Activated naive CD4-positive, alpha-beta T cell treated with Interleukin-2 at 50 U/mL for 16 hours (primary cell): ENCODE measurements at regions not wholly inside any gene's neighbourhood (a gene's known extent, or its start where the extent isn't known, plus 50 kb on each side); places are given as distances from the start of the nearest gene placed in this dataset.
"Not testable (repeated sequence)": the region's sequence is repeated elsewhere in the genome, so short reads cannot be mapped to it uniquely, and the experiment has no call there.

Source experiments
- DNase-seq: peaks from one replicate; pipeline ENCODE4 v3.0.0-alpha.2; 2020

DNA sequence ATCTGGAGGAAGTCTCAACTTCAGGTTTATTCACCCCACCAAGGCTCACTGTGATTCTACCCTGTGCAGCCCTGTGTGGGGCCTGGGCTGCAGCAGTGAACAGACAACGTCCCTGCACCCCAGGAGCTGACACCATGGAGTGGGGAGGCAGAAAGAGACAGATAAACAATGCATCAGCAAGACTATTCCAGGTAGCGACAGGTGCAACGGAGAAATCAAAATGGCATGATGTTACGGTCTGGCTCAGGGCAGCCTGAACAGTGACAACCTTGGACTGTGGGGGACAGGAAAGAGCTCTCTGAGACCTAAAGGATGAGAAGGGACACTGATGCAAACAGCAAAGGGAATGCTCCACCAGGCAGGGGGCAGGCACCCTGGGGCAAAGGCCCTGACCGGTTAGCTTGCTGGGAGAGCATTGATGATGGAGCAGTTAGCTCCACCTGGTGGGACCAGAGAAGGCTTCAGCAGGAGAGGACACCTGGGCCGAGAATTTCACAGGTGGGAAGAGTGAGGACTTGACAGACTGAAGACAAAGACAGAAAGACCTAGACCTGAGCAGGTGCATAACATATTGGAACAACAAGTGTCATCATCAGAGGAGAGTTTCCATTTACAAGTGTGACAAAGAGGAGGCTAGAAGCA is 589.9 kb downstream of the MATN1 start:
- no peak for DNase-seq

DNA sequence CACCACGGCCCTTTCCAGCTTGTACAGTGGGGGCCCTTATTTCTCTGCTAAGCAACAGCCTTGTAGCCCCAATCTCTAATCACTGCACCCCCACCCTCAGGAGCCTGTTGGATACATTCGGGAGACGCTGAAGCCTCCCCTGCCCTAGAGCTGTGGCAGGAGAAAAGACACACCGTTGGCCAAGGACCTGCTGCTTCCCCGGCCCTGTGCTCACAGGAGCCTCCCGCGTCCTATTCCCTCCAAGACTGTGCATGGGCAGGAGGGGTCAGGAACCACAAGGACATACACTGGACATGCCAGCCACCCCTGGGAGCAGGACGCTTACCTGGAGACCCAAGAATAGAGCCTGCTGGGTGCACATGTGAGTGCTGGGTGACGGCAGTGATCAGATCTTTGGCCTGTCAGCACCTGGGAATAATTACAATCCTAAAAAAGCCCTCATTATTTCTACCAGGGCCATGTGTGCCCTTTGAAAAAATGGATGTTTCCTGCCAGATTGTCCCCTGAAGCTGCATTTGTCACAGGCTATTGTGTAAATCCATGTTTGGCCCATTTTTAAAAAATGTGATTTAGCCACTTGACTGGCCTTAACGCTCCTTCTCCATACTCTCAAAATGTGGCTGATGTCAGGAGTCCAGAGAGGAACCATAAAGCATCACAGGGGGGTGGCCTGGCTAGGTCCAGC is 590.6 kb downstream of the MATN1 start:
- no peak for DNase-seq

DNA sequence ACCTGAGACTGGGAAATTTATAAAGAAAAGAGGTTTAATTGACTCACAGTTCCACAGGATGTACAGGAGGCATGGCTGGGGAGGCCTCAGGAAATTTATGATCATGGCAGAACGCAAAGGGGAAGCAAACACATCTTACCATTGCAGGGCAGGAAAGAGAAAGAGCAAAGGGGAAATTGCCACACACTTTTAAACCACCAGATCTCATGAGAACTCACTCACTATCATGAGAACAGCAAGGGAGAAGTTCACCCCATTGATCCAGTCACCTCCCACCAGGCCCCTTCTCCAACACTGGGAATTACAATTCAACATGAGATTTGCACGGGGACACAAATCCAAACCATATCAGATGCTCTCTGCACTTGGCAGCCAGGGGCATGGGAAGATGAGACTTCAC is 592.8 kb downstream of the MATN1 start:
- not testable (repeated sequence) for DNase-seq

DNA sequence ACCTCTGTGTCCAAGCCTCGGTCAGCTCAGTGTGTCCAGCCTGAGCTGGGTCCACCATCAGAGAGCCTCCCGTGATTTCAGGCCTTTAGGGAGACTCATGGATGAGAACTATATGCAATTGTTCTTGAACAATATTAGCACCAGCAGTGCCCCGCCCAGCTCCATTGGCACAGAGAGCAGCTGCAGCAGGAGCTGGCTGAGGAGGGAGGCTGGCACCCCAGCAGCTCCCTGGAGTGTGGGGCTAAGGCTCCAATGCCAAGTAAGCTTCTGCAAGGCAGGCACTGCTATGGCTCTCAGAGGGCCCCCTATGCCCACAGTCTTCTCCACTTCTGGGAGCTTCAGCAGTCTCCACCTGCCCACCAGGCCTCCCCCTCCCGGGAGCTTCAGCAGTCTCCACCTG is 593.3 kb downstream of the MATN1 start:
- no peak for DNase-seq

DNA sequence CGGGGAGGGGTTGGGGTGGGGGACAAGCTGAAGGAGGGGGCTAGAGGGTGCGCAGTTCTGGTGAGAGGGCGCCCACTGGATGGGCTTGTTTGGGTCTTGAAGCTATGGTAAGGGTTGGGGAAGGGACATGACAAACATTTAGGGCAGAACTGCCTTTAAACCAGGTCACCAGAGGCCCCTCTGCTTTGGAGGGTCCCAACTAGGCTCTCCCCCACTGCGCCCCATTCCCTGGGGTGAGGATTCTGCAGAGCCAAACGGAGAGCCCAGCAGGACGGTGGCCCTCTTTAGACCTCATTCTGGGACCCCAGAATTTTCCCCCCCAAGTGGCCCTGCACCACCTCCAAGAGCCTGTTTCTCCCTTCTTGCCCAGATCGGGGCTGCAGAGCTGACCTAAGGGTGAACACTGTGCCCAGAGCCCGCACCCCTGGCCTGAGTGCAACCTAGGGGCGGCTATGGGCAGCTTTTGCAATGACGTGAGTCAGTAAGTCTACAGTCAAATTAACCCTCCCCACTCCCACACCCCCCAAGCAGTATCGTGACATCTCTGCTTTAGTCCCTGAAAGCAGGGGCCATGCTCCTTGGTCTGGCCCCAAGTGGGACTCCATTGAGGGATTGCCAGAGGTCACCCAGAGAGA is 593.8 kb downstream of the MATN1 start:
- no peak for DNase-seq

DNA sequence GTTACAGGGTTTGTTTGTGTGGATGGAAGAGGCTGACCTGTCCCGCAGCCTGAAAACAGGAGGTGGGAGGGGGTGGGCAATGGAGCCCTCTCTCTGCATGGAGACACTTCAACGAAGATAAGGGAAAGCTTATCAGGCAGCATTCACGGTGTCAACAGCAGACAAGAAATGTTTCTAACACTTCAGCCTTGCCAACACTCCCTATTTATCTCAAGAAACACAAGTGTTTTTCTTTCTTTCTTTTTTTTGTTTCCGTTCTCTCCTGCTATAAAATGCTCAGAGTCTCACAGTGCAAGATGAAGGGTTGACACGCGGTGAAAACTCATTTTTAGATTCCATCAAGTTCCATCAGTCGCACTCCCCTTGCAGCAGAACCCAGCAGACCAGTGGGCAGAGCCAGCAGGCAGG is 594.4 kb downstream of the MATN1 start:
- no peak for DNase-seq

DNA sequence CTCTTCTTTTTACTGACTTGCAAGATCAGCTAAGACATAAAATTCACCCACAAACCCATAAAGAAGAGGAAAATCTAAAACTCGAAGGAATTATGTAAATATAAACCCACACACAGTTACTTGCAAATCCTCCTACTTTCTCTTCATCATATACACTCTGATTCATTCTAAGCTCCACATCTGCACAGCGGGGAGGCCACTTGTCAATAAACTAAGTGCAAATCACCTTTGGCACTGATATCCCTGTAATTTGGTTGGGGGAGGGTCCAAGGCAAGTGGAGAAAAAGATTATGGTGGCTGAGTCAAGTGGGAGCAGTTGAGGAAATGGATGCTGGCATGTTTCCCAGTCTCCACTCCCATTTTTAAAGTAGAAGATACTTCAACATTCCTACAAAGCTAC is 596.5 kb downstream of the MATN1 start:
- DNase-seq, result no peak

DNA sequence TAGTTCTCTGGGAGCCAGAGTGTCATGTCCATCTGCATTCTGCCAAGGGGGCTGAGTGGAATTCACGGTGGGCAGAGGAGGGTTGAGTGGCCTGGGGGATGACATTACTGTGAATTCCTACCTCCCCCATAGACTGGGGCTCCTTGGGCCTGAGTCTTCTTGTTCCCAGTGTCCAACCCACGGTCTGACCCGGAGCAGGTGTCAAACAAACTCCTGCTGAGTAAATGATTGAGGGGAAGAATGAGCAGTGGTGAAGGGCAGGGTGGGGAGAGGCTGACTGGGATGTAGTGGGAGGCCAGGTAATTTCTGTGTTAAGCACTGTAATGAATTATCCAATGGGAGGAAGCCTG is 597.6 kb downstream of the MATN1 start:
- DNase-seq, result no peak

DNA sequence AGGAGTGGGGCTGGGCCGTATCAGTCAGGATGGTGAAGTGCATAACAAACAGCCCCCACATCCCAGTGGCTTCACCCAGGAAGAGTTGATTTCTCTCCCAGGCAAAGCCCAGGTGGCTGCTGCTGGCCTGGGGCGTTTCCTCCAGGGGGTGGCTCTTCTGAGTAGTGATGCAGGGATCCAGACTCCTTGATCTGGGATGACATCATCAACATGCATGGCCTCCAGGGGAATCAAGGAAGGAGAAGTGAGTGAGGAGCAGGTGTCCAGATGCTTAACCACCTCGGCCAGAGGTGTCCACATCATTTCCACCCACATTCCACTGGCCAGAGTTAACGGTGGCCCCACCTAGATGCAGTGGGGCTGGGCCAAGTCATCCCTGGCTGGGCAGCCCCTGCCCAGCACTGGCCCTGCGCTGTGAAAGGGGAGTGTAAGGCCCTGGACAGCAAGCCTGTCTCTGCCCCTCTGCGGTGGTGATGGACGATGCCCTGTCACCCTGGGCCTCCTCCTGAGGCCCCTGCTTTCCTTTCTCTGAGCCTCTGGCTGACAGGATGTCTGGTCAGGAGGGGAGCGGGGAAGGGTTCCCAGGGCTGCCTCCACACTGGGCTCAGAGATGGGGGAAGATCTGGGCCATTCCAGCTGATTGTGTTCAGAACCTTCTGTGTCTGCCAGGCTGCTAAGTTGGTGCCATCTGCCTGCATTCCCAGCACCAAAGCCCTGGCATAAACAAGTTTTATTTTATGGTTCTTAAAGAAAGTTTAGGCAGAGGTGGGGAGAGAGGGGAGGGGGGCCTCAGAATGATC is 598.2 kb downstream of the MATN1 start:
- no peak for DNase-seq

DNA sequence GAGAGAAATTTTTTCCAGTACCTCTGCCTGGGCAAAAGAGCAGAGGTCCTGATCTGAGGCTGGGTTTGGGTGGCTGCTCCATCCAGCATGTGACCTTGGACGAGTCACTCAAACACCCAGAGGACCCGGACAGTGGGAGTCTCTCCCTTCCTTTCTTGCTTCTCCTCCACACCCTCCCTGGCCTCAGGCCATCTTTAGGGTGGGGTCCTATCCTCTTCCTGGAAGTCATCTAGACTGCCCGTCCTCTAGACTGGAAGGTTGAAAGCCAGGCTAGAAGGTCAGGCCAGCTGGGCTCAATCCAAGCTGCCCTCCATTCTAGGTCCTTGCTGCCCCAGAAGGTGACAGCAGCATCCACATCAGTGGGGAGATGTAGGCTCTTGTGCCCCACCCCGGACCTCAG is 599.5 kb downstream of the MATN1 start:
- DNase-seq, result no peak

DNA sequence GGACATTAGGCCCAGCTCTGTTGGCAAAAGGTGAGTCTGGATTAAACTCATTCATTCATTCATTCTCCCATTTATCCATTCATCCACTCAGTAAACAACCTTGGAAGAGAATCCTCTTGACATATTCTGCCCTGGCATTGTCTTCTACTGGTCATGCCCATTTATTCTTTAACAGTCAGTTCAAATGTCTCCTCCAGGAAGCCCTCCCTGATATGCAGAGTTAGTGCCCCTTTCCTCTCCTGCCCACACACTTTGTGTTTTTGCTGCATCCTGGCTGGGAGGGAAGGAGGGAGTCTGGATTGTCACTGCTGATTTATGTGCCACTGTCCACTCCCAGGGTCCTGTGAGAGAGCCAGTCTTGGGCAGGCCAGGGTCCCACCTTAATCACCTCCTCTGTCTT is 600.3 kb downstream of the MATN1 start:
- DNase-seq, result no peak

DNA sequence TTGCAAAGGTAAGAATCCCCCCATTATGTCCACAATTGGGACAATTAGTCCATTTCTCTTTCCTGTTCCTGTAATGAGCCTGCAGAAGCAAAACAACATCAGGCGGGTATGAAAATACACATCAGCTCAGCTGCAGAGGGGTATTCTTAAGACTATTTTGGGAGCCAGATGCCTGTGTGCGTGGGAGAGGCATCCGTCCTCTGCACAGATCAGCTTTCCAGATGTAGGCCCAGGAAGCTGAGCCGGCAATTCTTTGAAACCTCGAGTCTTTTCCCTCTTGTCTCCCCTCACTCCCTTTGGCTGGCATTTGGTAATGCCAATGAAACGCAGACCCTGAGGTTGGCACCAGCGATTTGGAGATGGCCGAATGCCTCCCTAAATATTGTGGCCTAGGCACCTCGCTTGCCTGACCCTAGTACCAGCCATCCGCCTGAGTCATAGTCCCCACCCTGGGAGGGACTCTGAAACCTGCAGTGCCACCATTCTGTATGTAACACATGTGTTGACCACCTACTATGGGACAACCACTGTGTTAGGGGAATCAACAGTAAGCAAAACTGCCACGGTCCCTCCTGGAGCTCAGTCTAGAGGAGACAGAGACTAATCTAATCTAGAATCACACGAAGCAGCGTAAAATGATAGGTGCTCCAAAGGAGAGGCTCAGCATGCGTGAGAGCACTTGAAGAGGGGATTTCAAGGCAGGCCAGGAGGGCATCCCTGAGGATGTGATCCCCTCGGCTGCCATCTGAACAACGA is 603.0 kb downstream of the MATN1 start:
- DNase-seq, result no peak

DNA sequence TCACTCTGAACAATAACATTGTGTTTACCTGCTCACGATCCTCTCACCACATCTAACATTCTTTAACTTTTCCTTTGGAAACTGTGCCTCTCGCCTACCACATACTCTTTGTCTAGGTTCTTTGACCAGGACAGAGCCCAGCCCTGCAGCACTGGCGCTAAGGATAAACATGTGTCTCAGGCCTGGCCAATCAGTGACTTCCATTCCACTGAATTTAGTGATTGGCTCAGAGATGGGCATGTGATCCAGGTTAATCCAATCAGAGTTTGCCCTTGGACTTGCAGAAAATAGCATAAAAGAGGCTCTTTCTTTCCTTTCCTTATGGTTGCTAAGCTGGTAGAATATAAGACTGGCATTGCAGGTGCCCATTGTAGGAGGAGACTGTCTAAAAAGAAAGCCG is 605.7 kb downstream of the MATN1 start:
- no peak for DNase-seq

DNA sequence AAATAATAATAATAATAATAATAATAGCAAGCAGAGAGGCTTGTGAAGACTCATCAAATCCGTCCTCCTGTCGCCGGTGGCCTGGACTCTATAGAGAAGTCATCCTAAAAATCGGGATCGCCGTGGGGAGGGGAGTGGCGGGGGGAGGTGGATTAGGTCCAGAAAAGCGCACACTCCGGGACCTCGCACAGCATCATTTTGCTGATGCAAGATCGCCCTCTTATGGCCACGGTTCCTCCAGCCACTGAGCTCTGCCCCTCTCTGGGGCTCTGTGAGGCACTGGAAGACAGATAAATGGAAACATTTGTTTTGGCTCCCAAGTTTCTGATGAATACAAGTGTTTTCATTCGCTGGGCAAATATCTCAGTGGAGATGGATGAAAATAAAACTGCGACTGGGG is 612.0 kb downstream of the MATN1 start:
- no peak for DNase-seq

DNA sequence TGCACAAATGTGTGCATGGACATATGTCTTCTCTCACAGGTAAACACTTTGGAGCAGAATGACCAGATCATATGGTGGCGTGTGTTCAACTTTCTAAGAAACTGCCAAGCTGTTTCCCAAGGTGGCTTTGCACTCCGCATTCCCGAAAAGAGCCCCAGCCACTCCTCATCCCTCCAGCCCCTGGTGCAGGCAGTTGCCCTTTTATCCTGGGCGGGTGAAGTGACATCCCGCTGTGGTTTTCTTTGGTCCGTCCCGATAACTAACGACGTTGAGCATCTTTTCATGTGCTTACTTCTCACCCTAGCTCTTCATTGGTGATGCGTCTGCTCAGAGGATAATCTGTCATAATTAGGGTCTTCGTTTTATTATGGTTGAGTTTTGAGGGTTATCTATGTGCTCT is 612.5 kb downstream of the MATN1 start:
- no peak for DNase-seq

DNA sequence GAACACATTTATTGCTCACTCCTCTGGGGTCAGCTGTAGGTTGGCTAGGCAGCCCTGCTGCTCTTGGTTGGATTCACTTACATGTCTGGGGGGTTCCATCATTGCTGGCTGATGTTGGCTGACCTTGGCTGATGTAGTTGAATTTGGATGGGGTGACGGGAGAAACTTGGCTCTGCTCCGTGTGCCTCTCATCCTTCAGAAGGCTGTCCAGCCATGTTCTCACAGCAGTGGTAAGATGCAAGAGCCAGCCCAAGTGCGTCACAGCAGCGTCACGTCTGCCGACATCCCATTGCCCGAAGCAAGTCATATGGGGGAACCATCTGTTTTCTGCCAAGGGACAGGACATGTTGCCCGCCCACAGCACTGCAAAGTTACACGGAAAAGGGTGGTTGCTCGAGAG is 613.5 kb downstream of the MATN1 start:
- DNase-seq, result no peak

DNA sequence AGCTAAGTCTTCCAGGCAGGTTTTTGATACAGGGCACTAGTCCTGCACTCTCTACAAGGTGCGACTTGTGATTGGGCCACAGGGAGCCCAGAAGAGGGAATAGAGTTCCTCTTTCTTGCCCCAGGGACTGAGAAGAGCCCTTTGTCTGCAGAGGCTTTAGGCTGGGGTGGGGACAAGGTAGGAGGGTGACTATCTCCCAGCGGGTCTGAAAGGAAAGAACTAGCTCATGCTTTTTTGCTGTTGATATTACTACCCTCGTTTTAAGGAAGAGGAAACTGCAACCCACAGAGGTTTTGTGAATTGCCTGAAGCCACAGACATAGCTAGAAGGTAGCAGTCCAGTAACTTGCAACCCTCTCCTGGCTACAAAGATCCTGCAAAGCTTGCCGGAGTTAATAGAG is 615.2 kb downstream of the MATN1 start:
- DNase-seq, result no peak

DNA sequence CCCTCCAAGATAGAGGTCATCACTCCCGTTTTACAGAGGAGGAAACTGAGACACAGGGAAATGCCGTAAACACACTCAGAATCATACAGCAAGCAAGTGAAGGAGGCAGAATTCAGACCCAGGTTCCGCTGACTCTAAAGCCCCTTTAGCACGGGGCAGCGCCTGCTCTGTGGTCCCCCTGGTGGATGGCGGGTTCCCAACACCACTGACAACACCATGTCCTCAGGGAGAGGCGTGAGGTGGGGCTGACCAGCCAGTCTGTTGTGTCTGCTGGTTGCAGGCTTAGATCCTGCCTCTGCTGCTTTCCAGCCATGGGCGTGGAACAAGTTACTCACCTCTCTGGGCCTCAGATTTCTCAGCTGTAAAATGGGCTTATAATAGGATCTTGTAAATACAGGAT is 617.3 kb downstream of the MATN1 start:
- no peak for DNase-seq

DNA sequence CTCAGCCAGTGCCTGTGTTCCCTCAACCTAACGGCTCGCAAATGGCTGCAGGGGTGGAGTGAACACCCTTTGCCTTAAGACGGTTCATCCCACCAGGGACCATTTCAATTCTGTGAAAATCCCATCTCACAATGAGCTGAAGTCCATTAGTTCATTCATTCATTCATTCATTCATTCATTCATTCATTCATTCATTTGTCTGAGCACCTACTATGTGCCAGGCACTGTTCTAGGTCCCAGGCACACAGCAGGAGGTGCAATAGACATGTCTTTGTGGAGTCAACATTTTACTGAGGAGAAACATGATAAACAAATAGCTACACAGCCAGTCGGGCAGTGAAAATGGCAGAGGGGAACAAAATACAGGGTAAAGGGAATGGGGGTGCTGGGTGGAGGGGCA is 618.8 kb downstream of the MATN1 start:
- DNase-seq, result no peak

DNA sequence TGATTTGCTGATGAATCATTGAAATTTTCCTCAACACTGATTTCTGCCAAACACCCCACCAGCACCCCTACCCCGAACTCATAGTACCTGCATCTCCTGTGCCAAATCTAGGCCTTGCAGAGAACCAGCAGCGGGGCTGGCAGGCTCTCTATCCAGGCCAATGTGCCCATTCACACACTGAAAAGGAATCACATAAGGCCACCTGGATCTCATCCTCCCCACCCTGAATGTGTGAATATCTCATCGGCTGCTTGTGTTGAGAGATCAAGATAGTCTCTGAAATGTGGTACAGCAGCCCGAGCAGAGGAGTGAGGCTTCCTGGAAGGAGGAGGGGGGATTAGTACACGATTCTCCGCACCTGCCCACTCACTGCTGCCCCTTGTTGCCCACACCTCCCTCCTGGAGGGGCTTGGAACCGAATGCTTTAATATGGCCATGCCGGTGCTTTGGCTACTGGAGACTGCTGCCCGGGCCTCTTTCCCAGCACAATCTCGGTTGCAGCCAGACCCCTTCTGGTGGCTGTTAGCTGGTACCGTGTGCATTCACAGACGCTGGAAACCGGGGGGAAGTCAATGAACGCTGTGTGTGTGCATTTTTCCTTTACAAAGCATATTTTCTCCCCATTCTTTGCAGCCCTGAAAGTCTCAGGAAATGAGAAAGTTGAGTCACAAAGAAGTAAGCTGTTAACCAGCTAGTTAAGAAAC is 619.5 kb downstream of the MATN1 start:
- DNase-seq, result no peak

DNA sequence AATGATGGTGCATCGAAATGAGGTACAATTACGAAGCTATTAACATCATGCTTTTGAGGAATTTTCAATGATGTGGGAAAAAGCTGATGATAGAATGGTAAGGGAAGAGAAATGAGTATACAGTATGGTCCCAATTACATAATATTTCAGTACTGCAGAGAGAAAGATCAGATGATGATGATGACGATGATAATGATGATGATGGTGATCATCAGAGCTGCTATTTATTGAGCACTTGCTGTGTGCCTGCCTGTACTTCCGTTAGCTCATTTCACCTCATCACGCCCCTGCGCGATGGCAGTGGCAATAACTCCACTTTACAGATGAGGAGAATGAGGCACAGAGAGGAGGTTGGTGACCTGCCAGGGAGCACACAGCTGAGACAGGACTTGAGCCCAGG is 620.8 kb downstream of the MATN1 start:
- no peak for DNase-seq

DNA sequence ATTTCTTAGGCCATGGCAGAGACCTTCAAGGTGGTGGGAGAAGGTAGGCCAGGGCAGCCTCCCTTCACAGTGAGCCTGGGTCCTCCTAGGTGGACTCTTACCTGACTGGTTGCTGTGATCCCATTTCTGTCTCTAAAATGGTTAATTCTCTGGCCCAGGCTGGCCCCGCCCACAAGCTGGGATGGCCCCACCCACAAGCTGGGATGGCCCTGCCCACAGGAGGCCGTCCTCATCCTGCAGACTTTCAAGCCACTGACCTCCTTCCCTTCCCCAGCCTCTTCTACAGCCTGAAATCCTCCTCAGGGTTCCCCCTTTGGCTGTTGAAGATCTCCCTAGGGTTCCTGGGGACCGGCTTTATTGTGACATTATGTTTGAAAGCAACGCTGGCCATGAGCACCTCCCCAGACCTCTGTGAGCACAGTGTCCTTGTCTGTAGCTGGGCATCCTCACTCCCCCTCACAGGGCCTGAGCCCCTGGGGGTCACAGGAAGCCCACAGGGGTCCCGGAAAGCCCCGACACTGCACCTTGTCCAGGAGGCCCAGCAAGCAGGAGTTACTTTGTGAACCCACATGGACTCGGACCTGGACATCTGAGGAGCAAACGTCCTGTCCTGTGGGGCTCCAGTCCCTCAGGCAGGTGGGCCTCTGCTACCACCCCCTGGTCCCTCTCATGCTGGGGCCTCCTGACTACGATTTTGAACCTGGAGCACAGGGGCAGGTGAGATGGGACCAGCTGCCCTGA is 621.7 kb downstream of the MATN1 start:
- no peak for DNase-seq
